ENCODE measurements at regions not wholly inside any gene's neighbourhood (a gene's known extent, or its start where the extent isn't known, plus 50 kb on each side); places are given as distances from the start of the nearest gene placed in this dataset.
"Not testable (repeated sequence)": the region's sequence is repeated elsewhere in the genome, so short reads cannot be mapped to it uniquely, and the experiment has no call there.

DNA sequence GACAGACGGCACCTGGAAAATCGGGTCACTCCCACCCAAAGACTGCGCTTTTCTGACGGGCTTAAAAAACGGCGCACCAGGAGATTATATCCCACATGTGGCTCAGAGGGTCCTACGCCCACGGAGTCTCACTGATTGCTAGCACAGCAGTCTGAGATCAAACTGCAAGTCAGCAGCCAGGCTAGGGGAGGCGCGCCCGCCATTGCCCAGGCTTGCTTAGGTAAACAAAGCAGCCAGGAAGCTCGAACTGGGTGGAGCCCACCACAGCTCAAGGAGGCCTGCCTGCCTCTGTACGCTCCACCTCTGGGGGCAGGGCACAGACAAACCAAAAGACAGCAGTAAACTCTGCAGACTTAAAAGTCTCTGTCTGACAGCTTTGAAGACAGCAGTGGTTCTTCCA, 909.4 kb downstream of the SORCS3 start:
- not testable (repeated sequence) for DNase-seq (ENCODE audit: low read depth in 2 of 2)

DNA sequence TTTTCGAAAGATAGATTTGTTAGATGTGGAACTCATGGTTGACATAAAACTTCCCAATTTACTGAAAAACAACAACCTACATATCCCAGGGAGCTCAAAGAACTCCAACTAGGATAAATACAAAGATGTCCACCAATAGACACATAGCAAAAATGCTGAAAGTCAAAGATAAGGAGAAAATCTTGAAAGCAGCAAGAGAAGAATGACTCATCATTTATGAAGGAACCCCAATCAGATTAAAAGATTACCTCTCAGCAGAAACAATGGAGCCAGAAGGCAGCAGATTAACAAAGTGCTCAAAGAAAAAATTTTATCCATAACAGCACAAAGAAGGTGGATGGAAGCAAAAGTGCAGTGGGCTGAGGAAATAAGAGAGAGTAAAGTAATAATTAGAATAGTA, 908.6 kb downstream of the SORCS3 start:
- DNase-seq (ENCODE audit: low read depth in 2 of 2), result no peak

DNA sequence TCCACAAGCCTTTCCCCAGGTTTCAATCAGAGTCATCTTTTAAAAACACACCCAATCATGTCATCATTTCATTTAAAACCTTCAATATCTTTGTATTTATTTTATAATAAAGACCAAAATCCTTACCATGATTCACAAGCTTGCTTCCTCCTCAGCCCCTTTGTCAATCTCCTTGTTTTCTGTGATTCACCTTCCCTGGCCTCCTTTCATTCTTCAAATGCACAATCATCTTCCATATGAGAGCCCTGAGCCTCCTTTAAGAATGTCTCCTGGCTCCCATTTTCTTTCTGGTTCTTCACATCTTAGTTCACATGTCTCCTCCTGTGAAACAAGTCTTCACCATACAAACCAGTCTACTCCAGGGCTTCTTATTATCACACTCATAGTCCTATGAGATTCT, 904.0 kb downstream of the SORCS3 start:
- DNase-seq (ENCODE audit: low read depth in 2 of 2), result no peak

DNA sequence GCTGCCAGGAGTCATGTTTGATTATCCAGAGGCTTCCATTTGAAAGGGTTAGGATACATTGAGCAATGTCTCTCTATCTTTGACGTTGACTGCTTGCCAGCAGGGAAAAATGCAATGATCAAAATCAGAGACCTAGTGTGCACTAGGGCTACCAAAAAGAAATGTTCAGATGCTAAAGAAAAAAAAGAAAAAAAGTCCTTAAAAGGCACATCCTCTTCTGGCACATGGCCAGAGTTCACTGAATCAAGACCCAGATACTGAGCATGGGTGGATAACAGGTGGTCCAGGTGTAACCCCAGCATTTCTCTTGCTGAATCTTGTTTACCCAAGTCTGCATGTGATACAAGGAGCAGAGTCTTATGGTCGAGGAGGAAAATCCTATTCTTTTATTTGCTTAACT, 899.3 kb downstream of the SORCS3 start:
- DNase-seq (ENCODE audit: low read depth in 2 of 2), result no peak

DNA sequence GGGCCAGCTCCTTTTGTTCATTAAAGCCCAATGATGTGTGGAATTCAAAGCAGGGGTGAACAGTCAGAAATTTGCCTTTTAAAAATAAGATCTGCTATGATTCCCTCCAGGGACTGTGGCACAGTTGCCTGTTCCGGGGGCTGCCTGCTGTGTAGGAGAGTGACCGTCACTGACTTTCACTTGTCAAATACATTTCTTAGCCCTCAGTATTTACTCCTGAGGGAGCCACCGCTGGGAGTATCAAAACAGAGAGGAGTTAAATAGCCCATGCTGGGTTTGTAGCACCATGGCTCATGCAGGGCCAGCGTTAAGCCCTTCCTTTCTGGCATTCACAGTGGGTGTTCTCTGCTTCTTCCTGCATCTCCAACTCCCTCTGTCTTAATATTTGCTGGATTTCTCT, 897.8 kb downstream of the SORCS3 start:
- no peak for DNase-seq (ENCODE audit: low read depth in 2 of 2)

DNA sequence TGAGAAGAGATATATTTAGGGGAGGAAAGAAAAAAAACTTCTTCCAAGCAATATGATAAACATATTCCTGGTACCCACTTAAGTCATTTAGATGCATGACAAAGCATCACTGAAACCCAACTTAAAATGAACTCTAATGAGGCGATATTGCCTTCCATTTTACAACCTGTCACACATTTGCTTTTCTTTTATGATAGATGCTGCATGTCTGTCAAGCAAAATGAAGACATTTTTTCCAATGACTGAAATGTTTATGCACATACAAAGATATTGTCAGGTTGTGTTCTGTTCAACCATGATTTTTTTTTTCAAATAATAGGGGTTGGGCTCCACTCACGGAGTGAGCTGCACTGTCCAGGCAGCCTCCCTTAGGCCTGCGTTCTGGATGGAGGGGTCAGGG, 894.4 kb downstream of the SORCS3 start:
- no peak for DNase-seq (ENCODE audit: low read depth in 2 of 2)

DNA sequence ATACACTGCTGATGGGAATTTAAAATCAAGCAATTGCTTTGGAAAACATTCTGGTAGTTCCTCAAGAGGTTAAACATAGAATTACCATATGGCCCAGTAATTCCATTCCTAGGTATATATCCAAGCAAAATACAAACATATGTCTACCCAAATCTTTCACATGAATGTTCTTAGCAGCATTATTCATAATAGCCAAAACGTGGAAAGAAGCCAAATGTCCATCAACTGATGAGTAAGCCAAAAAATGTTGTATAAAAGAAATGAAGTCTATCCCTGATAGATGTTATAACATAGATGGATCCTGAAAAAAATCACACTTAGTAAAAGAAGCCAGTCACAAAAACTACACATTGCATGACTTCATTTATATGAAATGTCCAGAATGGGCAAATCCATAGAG, 893.0 kb downstream of the SORCS3 start:
- no peak for DNase-seq (ENCODE audit: low read depth in 2 of 2)

DNA sequence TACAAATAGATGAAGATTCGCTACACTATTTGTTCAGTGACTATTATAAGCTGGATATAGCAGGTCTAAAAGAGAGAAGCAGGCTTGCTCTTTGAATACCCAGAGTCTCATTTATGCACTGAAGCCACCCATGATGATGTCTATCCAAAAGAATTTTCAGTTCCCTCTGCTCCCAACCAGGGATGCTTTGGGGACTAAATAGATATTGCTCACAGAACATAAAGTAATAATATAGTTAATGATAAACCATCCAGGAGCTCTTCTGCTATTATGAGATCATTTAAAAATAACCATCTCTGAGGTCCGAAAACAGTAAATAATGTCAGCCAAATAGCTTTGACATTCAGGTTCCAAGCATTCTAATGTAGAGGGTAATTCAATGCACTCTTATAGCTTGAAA, 875.4 kb downstream of the SORCS3 start:
- DNase-seq (ENCODE audit: low read depth in 2 of 2), result no peak

DNA sequence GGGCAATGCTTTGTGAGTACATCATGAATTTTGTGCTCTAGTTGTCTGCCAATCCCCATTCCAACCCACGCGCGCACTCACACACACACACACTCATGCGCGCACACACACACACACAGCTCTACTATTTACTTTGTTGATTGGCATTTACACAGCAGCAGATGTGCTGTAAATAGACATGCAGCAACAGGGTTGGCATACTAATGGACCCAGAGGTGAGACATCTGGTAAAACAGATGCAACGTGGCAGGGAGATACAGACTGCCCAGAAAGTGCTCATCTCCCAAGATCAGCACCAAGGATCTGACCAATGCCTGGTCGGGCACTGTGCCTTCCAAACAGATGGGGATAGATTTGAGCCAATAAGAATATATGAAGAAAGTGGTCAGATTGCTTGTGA, 873.0 kb downstream of the SORCS3 start:
- DNase-seq (ENCODE audit: low read depth in 2 of 2), result no peak

DNA sequence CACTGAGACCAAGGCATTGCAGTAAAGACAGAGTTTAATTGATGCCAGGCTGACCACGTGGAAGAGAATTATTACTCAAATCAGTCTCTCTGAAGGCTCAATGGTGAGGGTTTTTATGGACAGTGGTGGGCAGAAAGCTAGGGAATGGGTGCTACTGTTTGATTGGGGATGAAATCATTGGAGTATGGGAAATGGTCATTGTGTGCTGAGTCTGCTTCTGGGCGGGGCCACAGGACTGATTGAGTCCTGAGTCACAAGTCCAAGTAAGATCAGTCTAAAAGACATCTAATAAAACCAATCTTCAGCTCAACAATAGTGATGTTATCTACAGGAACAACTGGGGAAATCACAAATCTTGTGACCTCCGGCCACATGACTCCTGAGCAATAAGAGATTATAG, 868.4 kb downstream of the SORCS3 start:
- DNase-seq (ENCODE audit: low read depth in 2 of 2), result no peak

DNA sequence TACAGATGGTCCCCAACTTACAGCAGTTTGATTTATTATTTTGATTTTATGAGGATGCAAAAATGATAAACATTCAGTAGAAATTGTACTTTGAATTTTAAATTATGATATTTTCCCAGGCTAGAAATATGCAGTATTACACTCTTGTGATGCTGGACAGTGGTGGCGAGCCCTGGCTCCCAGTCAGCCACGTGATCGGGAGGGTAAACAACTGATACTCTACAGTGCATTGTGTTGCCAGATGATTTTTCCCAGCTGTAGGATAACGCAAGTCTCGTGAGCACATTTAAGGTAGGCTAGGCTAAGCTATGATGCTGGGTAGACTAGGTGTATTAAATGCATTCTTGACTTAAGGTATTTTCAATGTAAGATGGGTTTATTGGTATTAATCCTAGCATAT, 865.2 kb downstream of the SORCS3 start:
- no peak for DNase-seq (ENCODE audit: low read depth in 2 of 2)

DNA sequence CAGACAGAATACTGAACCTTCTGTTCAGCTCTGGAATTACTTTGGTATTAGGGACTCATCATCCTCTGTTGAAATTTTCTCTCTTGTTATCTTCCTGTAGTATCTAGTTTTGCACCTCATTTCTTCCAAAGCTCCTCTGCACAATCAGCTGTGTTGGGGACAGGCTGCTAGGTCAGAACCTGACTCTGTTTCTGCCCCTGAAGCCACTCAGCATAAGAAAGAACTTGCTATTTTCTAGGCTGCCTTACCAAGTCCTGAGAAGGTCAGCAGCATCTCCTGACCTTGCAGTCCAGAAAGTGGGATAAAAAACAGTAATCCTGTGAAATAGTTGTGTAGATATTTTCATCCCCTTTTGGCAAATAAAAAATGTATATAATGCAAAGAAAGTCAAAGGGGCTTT, 862.6 kb downstream of the SORCS3 start:
- no peak for DNase-seq (ENCODE audit: low read depth in 2 of 2)

DNA sequence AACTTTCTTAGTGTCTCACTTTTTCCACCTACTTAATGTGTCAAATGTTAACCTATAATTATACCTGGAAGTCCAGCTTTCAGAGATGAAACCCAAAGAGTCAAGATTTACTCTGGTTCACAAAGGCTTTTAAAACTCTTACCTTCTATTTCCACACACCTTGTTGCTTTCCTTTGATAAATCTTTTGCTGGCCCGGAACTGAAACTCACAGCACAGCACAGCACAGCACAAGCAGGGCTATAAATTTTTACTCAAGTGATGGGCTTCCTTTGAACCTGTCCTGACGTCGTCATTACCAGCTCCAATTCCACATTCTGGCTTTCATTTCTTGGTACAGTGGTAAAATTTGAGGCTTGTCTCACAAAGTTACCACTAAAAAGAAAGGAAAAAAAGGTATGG, 861.0 kb downstream of the SORCS3 start:
- DNase-seq (ENCODE audit: low read depth in 2 of 2), result no peak

DNA sequence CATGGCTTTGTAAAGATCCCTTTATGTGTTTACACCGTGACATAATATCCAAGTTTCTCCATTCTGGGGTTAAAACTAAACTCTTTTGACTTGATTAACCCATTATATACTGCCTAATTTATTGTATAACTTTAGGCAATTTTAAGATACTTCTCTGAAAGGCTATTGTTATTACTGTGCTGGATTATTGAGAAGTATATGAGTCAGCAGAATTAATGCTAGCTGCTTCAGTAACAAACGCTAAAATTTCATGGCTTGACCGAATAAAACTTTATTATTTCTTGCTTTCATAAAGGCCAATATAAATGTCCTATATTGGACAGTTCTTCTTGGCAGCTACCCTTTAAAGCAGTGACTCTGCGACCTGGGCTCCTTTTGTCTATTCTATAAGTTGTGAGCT, 853.9 kb downstream of the SORCS3 start:
- no peak for DNase-seq (ENCODE audit: low read depth in 2 of 2)

DNA sequence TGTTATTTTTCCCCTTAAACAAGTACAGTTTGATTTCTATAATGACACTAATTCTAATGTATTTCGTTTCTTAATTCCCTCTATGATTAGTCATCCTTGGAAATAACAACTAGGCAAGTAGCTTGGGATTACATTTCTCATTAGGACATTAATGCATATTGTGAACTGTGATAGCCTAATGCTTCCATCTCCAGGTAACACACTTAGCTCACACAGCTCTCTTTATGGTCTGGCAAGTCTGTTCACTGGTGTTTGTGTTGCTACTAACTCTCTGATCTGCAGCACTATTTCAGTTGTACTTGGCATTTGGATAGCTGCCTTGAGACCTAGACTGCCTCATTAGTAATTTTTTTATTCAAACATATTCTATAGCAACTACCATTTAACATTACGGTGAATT, 853.2 kb downstream of the SORCS3 start:
- DNase-seq (ENCODE audit: low read depth in 2 of 2), result no peak

DNA sequence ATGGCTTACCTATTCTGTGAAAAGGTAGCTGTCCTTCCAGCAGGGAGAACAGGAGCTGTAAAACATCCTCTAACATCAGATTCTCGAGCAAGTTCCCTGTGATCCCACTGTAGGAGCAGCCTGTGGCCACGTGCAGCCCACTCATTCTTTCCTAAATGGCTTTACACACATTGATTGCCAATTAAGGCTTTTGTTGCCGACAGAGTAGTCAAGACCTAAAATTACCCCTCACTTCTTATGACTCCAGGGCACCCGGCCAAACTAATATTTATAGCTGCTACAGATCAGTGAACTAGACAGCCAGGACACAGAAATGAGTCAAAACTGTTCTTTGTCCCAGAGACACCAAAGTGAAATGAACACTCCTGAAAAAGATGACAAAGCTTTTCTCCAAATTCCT, 832.1 kb downstream of the SORCS3 start:
- no peak for DNase-seq (ENCODE audit: low read depth in 2 of 2)

DNA sequence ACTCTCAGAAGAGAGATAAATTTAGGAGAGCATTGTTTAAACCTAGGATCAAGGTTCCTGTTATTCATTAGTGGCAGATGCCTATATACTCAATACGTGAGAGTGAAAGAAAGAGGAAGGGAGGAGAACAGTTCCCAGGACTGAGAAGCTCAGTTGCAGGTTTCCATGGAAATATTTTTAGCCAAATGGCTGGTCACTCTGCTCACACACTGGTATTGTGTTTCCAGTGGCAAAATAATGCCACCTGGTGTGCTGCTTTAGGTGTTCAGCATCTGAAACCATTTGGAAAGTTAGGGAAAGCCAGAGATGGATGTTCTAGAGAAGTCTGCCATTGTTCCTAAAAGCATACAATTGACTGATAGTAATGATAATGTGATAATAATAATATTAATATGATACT, 827.7 kb downstream of the SORCS3 start:
- no peak for DNase-seq (ENCODE audit: low read depth in 2 of 2)

DNA sequence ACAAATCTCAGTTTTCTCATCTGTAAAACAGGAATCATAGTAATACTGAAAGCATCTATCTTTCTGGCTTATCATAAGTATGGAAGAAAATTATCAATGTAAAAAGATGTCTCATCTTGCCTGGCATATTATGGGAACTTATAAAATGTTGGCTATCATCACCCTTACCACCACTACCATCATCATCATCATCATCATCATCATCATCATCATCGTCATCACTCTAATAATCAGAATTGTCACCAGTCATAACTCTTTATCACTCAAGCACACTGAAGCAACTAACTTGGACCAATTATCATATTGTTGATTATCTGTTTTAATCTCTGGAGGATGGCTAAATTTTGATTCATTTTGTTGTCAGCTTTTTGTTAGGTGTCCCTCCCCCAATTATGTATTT, 825.4 kb downstream of the SORCS3 start:
- no peak for DNase-seq (ENCODE audit: low read depth in 2 of 2)

DNA sequence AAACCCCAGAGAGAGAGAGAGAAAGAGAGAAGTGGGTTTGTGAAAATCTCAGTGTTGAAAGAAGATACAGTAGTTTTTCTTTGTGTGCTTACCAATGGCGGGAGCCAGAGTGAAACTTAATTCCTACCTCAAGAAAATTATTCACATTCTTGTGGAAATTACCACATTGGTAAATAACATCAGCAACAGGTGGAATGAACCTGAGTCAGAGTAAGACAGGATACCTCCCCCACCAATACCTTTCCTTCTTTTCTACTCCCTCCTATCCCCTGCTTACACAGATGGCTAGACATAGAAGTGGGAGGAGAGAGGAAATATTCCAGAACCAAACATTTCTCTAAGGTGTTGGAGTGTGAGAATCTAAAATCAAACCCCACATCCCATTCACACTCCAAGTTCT, 793.9 kb downstream of the SORCS3 start:
- DNase-seq (ENCODE audit: low read depth in 2 of 2), result no peak

DNA sequence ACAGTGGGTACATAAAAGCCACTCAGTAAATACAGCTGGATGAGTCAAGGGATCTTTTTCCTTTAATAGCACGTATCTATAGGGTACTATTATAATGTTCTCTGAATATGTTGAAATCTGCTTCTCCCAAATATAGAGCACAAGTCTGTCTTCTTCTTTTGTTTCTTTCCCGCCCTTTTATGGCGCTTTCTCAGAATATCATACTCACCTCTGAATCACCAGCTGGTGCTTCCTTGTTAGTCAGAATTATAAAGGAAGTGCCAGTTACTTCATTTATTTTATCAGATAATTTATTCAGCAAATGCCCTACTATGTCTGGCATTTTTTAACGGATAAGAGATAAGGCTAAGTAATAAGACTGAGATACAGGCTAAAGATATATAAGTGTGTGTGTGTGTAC, 772.9 kb downstream of the SORCS3 start:
- DNase-seq (ENCODE audit: low read depth in 2 of 2), result no peak

DNA sequence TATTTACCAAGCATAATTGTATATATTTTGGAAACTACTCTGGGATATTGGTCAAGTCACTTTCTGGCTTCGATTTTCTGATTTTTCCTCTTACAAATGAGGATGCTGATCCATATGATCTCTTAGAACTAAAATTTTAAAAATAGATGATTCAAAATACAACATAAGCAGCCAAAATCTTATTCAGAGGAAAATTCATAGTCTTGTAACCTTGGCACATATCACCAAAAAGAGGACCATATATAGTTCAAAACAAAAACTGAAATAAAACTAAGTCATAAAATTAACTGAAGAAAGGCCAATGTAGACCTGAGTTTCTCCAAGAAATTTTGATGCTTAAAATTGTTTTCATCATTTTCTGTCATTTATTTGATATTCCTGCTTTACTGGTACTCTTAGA, 768.3 kb downstream of the SORCS3 start:
- DNase-seq (ENCODE audit: low read depth in 2 of 2), result no peak

DNA sequence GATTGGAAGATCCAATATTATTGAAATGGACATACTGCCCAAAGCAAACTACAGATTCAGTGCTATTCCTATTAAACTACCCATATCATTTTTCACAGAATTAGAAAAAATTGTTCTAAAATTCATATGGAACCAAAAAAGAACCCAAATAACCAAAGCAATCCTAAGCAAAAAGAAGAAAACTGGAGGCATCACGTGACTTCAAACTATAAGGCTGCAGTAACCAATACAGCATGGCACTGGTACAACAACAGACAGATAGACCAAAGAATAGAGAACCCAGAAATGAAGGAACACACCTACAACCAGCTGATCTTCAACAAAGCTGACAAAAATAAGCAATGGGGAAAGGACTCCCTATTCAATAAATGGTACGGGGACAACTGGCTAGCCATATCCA, 765.4 kb downstream of the SORCS3 start:
- no peak for DNase-seq (ENCODE audit: low read depth in 2 of 2)

DNA sequence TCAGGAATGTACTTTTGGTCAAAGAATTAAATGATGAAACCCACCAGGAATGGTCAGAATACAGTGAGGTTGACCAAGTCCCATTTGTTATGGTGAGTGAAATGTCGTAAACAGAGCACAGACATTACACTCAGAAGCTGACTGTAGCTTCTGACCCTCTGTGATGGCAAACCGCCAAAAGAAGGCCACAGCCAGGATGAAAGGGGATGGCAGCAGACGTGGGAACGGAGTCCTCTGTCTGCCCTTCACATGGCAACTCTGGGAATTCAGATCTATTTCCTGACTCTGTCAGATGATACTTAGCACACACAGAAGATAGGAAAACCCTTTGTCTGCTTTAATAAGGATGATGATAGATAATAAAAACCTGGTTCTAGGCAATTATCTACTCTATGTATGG, 757.1 kb downstream of the SORCS3 start:
- no peak for DNase-seq (ENCODE audit: low read depth in 2 of 2)

DNA sequence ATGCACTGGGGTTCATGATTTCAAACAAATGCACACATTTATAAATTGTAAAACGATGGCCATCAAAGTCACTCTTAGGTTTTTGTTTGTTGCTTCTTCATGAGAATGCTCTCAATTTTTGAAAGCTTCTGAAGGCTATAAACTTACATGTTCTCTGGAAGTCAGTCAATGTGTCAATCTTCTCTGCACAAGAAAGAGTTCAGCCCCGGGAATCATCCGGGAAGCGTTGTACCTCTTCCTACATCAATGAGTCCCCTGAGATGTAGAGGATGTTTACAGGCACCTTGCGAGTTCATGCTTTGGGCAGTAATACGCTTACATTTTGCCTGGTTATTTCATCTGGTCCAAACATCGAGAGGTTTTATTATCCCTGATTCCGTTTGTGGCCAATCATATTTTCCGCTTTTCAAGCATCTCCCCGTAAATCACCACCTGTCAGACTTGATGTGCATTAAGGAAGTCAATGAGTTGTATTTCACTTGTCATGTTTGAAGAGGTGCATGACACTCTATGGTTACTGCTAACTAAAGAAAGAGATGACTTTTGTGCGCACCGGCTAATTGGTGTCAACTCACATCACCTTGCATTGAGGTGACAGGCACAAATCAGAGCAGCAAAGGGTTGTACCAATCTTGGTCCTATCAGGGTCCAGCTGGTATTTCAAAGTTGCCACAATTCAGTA, 750.7 kb downstream of the SORCS3 start:
- DNase-seq (ENCODE audit: low read depth in 2 of 2), result no peak

DNA sequence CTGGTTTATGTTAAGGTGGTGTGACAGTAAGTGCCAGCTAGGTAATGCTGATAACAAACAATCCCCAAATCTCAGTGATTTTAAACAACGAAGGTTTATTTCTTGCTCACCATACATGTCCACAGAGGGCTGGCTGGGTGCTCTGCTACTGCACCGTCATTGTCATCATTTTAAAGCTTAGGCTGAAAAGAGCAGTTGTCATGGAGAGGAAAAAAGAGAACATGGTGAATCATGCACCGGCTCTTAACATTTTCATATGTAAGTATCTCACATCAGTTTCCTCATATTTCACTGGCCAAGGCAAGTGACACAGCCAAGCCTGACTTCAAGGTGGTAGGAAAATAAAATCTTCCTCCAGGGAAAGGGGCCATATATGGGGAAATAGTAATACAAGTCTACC, 746.9 kb downstream of the SORCS3 start:
- no peak for DNase-seq (ENCODE audit: low read depth in 2 of 2)

All from stimulated activated CD4-positive, alpha-beta T cell treated with anti-CD3 and anti-CD28 coated beads, Interleukin-4, amount 100 ng/mL, for 48 hours (primary cell).